Astrocyte (in vitro differentiated cells and primary cell): ENCODE measurements at regions not wholly inside any gene's neighbourhood (a gene's known extent, or its start where the extent isn't known, plus 50 kb on each side); places are given as distances from the start of the nearest gene placed in this dataset.
"Not testable (repeated sequence)": the region's sequence is repeated elsewhere in the genome, so short reads cannot be mapped to it uniquely, and the experiment has no call there.

Source experiments
- CTCF ChIP-seq: IDR thresholded peaks from 2 replicates; pipeline ENCODE4 v1.5.1; 2011; ENCODE audit warnings: low read depth, mild to moderate bottlenecking, inconsistent platforms, low read length, moderate library complexity; ENCODE audit not compliant: insufficient read depth
- EZH2 ChIP-seq: IDR thresholded peaks from 2 replicates; pipeline ENCODE4 v1.6.1; 2012; ENCODE audit warnings: mild to moderate bottlenecking, low read length, inconsistent platforms; ENCODE audit not compliant: insufficient read depth

DNA sequence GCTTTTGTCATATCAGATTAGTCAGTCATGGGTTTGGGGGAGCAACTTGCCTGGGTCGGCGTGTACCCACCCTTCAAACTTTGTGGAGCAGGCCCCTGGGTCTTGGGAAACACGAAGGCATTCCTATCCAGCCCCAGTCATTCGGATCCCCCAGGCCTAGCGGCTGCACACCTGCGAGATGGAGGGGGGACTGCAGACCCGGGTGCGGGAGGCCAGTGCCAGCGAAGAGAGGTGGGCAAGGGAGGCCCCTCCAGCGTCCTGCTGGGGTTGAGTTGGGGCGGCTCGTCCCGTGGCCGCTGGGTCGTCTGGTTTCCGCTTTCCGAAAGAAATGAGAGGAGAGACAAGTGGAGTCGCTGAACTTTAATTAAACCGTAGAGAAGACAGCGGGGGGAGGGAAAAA, 112.2 kb upstream of the FOXD4L5 start:
- TF ChIP-seq CTCF, EZH2: not testable (repeated sequence)
